NCI-H2081 treated with DMSO at 0.1 percent for 48 hours (cell line): ENCODE measurements at regions not wholly inside any gene's neighbourhood (a gene's known extent, or its start where the extent isn't known, plus 50 kb on each side); places are given as distances from the start of the nearest gene placed in this dataset.
A peak's percentile ranks its signal among the peaks of the same experiment; 100 is the strongest.
"Not testable (repeated sequence)": the region's sequence is repeated elsewhere in the genome, so short reads cannot be mapped to it uniquely, and the experiment has no call there.

Source experiments
- DNase-seq: peaks from one replicate; lab custom pipeline; 2025; lab: John Stamatoyannopoulos, UW

DNA sequence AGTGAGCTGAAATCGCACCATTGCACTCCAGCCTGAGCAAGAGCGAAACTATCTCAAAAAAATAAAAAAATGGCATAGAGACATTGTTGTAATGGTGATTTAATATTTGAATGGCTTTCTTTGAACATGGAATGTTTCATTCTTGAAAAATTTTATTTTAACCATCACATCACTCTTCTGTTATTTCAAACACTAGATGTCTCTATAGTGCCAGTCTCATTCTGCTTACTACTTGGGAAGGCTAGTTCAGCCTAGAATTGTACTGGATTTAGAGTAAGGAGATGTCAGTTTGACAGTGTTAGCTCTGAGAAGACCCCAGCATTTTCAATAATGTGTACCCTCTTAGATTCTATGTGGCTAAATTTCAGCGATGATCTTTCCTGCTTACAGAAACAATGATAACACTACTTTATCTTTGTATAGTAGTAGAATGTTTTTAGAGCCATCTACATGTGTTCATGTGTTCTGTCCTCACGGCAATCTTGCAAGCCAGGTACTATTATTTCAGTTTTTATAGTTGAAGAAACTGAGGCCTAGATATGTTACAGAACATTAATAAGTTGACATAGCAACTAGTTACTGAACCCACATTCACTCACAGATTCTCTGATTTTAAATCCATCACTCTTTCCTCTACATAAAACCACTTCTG is 142.9 kb upstream of the ZSWIM2 start:
- no peak for DNase-seq

DNA sequence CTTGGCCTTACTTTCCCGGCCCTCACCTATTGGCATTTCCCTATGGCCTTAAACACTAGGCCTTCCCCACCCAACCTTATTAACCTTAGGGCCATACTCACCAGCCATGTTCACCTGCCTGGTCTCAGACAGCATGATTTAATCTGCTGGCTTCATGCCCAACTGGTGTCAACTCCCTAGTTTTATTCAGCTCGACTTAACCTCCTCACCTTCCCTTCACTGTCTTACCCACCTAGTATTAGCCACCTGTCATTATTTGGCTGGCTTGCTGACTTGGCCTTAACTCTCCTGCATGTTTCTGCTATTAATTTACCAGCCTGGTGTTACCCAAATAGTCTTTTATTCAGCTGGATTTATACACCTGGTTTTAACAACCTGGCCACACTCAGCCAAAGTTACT is 136.0 kb upstream of the ZSWIM2 start:
- no peak for DNase-seq

DNA sequence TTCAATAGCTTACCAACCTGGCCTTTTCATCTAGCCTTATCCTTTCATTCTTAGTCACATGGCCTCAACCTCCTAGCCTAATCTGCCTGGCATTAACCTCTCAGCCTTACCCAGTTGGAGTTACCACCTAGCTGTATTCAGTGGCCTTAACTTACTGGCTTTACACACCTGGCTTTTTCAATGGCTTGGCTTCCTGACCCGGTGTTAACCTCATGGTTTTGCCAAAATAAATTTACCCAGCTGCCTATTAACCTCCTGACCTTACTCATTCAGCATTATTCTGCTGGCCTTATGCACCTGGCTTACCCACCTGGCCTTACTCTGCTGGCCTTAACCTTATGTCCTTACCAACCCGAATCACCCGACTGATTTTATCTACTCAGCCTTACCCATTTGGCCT is 135.5 kb upstream of the ZSWIM2 start:
- no peak for DNase-seq

DNA sequence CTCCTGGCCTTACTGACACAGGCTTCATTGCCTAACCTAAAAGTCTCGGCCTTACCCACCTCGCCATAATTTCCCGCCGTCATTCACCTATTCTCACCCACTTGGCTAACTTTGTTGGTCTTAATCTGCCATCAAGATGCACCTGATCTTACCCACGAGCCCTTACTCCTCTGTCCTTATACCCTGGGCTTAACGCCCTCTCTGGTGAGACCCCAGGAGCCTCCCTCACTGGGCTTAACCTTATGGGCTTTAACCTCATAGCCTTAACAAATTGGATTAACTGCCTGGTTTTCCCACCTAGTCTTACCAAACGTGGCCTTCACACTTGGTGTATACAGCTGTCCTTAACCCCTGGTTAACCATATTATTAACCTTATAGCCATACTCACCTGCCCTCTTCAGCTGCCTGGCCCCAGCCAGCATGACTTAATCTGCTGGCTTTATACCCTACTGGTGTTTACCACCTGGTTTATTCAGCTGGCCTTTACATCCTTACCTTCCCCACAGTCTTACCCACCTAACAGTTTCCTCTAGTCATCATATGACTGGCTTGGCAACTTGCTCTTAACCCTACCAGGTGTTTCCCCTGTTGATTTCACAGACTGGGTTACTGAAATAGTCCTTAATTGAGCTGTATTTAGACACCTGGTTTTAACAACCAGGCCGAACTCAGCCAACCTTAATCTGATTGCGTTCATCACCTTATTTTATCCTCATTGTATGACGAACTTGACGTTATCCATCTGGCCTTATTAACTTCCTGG is 132.0 kb upstream of the ZSWIM2 start:
- peak; percentile 76 for DNase-seq

DNA sequence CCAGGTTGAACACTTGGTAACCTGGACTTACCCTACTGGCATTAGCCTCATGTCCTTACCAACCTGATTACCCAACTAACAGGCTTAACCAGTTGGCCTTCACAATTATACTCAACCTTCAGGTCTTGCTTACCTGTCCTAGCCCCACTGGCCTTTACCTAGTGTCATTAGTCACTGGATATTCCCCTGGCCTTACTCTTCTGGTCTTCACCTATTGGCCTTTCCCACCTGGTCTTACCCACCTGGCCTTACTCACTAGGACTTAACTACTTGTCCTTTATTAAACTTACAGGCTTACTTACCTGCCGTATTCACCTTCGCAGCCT is 131.1 kb upstream of the ZSWIM2 start:
- DNase-seq = no peak

DNA sequence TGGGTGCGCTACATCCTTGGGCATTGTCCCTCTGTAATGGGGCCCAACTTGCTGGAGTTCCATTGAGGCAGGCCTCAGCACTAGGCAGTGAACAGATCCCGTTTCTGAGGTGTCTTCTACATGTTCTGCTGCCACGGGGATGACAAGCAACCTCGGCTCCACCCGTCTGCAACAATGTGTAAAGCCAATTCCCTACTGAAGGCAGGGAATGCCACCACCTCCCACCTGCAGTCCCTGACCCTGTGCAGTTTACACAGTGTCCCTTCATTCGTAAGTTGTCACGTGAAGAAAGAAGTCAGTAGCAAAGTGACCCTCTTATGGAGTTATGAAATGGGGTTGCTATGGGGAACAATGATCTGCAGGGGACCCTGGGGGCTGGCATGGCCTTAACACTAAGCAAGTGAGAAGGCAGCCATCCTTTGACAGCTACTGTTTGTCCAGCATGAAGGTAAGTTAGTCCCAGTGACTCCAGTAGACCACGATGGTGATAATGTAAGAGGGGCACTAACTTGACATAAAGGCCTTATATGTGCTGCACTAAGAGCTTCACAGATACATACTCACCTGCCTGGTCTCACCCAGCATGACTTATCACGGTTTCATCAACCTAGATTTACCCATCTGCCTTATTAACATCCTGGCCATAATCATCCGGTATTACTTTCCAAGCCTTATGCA is 130.6 kb upstream of the ZSWIM2 start:
- no peak for DNase-seq

DNA sequence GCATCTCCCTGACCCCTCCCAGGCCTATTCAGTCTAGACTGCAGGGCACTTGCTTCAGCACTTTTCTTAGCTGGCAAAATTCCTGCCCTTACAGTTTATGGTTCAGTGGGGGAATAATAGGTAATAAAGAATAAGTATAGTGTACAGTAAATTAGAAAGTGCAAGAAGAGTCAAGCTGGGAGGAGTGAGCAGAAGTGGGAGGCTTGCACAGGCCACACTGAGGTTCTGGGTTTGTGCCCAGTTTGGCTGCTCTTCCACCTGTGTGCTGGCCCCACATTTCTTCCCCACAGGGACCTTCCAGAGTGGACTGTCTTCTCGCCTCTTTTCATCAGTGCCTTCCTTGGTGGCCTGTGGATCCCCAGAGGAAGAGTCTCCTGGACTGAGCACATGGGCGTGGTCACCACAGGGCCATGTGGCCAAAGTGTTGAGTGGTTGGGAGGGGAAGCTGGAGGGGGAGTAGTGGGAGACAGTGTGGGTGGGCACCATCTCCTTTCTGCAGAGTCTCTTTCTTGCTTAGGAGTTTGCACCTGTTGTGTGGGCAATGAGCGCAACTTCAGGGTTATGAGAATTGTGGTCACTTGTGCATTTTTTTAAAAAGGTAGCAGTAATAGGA is 128.6 kb upstream of the ZSWIM2 start:
- DNase-seq = no peak

DNA sequence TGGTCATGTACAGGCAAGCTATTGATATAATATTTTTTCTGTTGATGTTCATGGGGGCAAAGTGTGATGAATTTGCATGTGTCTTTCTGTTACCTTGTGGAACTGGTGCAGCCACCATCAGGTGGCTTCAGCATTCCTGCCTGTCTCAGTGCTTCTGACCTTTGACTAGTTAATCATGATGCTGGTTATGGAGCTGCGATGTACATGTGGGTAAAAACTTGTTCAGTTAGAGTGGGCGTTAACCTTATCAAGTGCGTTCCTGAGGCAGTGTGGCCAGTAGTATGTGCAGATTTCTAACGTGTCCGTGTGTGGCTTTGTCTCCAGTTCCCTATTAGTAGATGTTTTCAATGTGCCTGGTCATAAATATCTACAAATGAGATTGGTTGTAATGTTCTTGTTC is 127.4 kb upstream of the ZSWIM2 start:
- DNase-seq = no peak

DNA sequence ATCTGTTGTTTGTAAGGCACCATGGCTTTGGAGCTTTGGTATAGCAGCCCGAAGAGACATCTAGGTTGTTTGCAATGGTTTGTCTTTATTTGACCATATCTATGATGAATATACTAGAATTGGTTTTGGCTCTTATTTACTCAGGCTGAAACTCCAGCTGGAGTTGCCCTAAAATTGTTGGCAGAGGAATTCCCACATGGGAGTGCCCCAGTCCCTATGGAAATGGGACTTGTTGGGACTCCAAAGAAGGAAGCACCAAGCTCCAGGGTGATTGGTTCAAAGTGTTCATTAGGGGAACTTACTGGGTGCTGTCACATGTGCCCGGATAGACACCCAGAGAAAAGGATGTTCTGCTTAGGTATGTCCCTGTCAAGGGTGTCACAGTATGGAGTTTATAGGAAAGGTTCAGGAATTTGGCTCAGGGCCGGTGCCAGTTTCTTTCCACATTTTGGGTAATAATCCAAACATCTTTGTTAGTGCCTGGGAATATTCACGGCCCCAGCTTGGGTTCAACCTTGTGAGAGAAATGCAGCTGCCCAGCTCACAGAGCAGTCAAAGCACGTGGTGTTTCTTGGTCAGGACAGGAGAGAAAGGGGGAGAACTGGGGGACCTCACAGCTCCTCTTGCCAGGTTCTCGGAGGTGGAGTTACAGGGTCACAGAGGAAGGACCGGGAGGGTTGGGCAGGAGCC is 123.5 kb upstream of the ZSWIM2 start:
- no peak for DNase-seq

DNA sequence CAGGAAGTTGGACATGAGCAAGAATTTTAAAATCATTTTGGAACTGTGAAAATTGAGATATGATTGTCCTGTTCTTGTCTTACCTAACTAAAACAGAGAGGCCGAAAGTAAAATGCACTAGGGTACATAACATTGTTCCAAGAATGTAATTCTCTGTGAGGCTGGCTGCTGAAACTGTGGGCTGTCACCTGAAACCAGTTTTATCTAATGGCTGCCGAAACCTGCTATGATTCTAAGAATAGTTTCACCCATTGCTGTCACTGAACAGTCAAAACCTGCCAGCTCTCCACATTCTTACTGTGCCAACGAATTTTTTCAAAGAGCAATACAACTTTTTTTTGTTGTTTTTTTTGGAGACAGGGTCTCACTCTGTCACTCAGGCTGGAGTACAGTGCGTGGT is 119.3 kb upstream of the ZSWIM2 start:
- no peak for DNase-seq

DNA sequence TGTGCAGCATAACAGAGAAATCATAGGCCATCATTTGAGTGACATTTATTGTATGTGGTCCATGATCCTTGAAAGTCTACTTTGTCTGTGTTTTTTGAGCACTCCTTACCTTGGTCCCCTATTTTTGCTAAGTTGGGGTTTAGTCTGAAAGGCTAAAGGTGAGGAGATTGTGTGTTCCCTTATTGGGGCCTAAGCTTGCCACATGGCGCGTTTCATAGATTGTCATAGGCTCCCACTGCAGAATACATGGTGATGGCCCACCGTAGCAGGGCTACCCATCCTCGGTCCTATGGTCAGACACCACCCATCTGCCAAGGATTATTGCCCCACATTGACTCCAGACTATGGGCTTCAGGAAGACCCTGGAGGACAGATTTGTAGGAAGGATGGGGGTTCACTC is 117.0 kb upstream of the ZSWIM2 start:
- DNase-seq = no peak

GRCh38 chr2:186962085-186962747 is 113.2 kb upstream of the ZSWIM2 start:
- DNase-seq = no peak

DNA sequence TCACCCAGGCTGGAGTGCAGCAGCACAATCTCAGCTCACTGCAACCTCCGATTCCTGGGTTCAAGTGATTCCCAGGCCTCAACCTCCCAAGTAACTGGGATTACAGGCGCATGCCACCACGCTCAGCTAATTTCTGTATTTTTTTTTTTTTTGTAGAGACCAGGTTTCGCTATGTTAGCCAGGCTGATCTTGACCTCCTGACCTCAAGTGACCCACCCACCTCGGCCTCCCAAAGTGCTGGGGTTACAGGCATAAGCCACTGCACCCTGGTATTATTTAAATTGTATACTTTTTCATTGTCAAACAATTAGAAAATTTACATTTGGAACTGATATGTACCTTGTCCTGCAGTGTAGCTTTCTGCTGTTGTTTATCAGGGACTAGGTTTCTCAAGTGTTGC is 111.3 kb upstream of the ZSWIM2 start:
- DNase-seq = not testable (repeated sequence)

DNA sequence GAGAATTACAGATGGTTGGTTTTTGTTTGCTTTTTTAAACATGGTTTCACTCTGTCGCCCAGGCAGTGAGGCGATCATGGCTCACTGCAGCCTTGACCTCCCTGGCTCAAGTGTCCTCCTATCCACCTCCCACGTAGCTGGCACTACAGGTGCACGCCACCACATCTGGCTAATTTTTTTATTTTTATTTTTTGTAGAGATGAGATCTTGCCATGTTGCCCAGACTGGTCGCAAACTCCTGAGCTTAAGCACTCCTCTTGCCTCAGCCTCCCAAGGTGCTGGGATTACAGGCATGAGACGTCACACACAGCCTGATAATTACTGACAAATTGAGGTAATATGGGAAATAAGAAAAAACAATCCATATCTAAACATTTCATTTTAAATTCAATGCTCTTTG is 110.5 kb upstream of the ZSWIM2 start:
- no peak for DNase-seq

DNA sequence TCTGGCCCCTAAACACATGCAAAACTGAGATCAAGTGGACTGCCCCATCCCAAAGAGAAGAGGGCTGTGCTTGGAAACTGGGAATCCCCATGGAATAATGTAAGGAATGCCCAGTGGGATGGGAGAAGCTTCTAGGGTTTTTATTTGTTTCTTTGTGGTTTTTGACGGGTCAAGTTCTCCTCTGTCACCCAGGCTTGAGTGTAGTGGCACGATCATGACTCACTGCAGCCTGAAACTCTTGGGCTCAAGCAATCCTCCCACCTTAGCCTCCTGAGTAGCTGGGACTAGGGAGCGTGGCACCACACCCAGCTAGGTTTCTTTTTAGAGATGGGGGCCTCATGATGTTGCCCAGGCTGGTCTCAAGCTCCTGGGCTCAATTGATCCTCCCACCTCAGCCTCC is 101.7 kb upstream of the ZSWIM2 start:
- DNase-seq = no peak

- no peak for DNase-seq
Observed at GRCh38 chr2:186949726-186950256, 100.8 kb upstream of the ZSWIM2 start.

DNA sequence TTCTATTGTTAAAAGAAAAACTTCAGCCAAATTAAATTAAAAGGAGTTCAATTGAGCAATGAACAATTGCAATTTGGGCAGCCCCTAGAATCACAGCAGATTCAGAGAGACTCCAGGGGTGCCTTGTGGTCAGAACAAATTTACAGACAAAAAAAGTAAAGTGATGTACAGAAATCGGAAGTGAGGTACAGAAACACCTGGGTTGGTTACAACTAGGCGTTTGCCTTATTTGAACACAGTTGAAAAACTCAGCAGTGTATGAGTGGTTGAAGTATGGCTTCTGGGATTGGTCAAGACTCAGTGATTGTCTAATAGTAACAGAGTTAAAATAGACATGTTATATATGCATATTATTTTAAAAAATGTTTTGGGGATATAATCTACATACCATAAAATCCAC is 98.5 kb upstream of the ZSWIM2 start:
- DNase-seq = no peak

- DNase-seq = no peak
Observed at GRCh38 chr2:186946896-186947467, 98.0 kb upstream of the ZSWIM2 start.

DNA sequence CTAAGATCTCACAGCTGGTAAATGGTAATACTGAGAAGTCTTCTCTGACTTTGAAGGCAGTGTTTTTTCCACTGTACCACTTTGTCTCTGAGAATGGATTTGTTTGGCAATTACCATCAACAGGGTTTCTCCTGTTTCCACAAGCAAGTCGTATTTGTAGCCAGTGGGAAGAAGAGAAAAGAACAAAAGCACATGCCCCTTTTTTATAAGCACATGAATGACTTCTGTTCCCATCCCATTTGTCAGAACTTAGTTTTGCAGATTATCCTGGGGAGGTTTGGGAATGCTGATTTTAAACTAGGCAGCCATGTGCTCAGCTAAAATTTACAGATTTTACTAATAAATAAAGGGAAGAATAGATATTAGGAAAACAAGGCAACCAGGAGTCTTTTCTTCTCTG is 92.9 kb upstream of the ZSWIM2 start:
- DNase-seq = no peak

GRCh38 chr2:186940463-186940862 is 91.5 kb upstream of the ZSWIM2 start:
- DNase-seq = no peak

DNA sequence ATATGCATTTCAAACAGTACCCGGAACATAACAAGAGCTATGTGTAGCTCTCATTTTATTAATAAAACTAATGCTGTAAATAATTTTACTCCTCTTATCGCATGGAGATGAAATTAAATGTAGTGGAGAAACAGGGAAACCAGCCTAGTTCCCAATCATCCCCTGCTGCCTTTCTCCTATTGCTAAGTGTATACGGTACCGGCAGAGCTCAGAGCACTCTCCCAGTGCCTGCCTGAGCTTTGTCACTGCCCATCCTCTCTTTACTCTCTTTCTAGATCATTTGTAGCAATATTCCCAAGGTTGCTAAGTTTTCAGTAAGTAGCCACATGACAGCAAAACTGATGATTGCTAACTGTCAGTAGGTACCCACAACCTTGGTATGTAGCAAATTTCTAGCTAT is 85.5 kb upstream of the ZSWIM2 start:
- no peak for DNase-seq

DNA sequence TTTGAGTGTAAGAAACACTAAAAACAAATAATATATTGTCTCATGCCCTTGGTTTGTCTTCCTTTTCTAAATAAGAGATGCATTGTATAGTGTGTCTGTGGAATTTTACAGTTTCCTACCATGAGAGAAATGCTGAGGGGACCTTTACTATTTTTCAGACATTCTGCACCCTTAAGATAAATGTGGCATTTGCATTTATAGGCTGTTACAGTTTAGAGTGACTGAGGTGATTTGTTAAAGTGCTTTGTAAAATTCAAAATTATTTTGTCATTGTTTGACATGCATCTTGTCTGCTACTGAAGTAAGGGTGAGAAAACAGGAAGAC is 78.9 kb upstream of the ZSWIM2 start:
- DNase-seq = no peak
